Neuronal stem cell (in vitro differentiated cells): ENCODE measurements at regions not wholly inside any gene's neighbourhood (a gene's known extent, or its start where the extent isn't known, plus 50 kb on each side); places are given as distances from the start of the nearest gene placed in this dataset.

Source experiments
- DNase-seq: peaks from one replicate; pipeline ENCODE4 v3.0.0-alpha.2; 2013; ENCODE audit warnings: low spot score
- H2AFZ ChIP-seq: one replicate; pipeline ENCODE4 v1.6.1; 2013; ENCODE audit warnings: mild to moderate bottlenecking, low read length, inconsistent platforms
- H2AK5ac ChIP-seq: 2 replicates; pipeline ENCODE4 v1.6.1; 2013; ENCODE audit warnings: low read depth, mild to moderate bottlenecking, inconsistent platforms, low read length, moderate library complexity, mixed read lengths
- H2BK120ac ChIP-seq: 2 replicates; pipeline ENCODE4 v1.6.1; 2013; ENCODE audit warnings: low read depth, mild to moderate bottlenecking, inconsistent platforms, low read length, moderate library complexity, mixed read lengths
- H2BK12ac ChIP-seq: one replicate; pipeline ENCODE4 v1.6.1; 2013; ENCODE audit warnings: low read length, inconsistent platforms
- H2BK15ac ChIP-seq: 2 replicates; pipeline ENCODE4 v1.6.1; 2013; ENCODE audit warnings: mild to moderate bottlenecking, low read length, inconsistent platforms, mixed read lengths
- H2BK5ac ChIP-seq: one replicate; pipeline ENCODE4 v1.6.1; 2013; ENCODE audit warnings: inconsistent platforms, mild to moderate bottlenecking, low read length, moderate library complexity
- H3K14ac ChIP-seq: one replicate; pipeline ENCODE4 v1.6.1; 2013; ENCODE audit warnings: low read length, inconsistent platforms
- H3K18ac ChIP-seq: 2 replicates; pipeline ENCODE4 v1.6.1; 2013; ENCODE audit warnings: low read length, inconsistent platforms
- H3K23ac ChIP-seq: 2 replicates; pipeline ENCODE4 v1.6.1; 2013; ENCODE audit warnings: low read depth, mild to moderate bottlenecking, mixed read lengths, low read length, inconsistent platforms; ENCODE audit not compliant: poor library complexity
- H3K27ac ChIP-seq: replicated peaks from 3 replicates; pipeline ENCODE4 v1.5.1; 2013; ENCODE audit warnings: low read length, inconsistent platforms
- H3K27me3 ChIP-seq, 3 experiments: 2 replicates each; pipeline ENCODE4 v1.6.1; 2013; ENCODE audit warnings: low read length in 3 of 3, mild to moderate bottlenecking in 2 of 3, inconsistent platforms in 1 of 3, low read depth in 1 of 3, mixed read lengths in 1 of 3, moderate library complexity in 1 of 3; ENCODE audit not compliant: control insufficient read depth in 3 of 3, insufficient read depth in 3 of 3
- H3K36me3 ChIP-seq, 2 donors: replicated peaks in 1 of 2; 2 replicates each; pipeline ENCODE4 v1.6.1; 2013; ENCODE audit warnings: low read length in 2 of 2; ENCODE audit not compliant: control insufficient read depth in 2 of 2, insufficient read depth in 2 of 2
- H3K4ac ChIP-seq: 2 replicates; pipeline ENCODE4 v1.6.1; 2013; ENCODE audit warnings: inconsistent platforms, mild to moderate bottlenecking, low read length, moderate library complexity
- H3K4me1 ChIP-seq, 2 donors: 1 replicate in 1 of 2; 2 replicates in 1 of 2; pipeline ENCODE4 v1.6.1; 2013; ENCODE audit warnings: low read length in 2 of 2, low read depth in 1 of 2; ENCODE audit not compliant: control insufficient read depth in 2 of 2, insufficient read depth in 1 of 2
- H3K4me2 ChIP-seq: one replicate; pipeline ENCODE4 v1.6.1; 2013; ENCODE audit warnings: mild to moderate bottlenecking, low read length, inconsistent platforms; ENCODE audit not compliant: insufficient read depth, poor library complexity, severe bottlenecking
- H3K4me3 ChIP-seq, 2 donors: 2 replicates each; pipeline ENCODE4 v1.5.1; 2013; ENCODE audit warnings: low read length in 2 of 2, mild to moderate bottlenecking in 2 of 2, inconsistent platforms in 1 of 2, moderate library complexity in 1 of 2
- H3K79me1 ChIP-seq: one replicate; pipeline ENCODE4 v1.6.1; 2013; ENCODE audit warnings: low read depth, mild to moderate bottlenecking, inconsistent platforms, low read length, moderate library complexity
- H3K9ac ChIP-seq: one replicate; pipeline ENCODE4 v1.6.1; 2013; ENCODE audit warnings: mild to moderate bottlenecking, low read depth, low read length, inconsistent platforms; ENCODE audit not compliant: poor library complexity
- H3K9me3 ChIP-seq, 2 donors: replicated peaks in 1 of 2; 2 replicates each; pipeline versions ENCODE3 to v1.6.1; 2013; ENCODE audit warnings: low read length in 2 of 2, mild to moderate bottlenecking in 2 of 2, inconsistent platforms in 1 of 2, low read depth in 1 of 2, mixed read lengths in 1 of 2, moderate library complexity in 1 of 2; ENCODE audit not compliant: control insufficient read depth in 2 of 2, insufficient read depth in 1 of 2
- H4K8ac ChIP-seq: one replicate; pipeline ENCODE4 v1.6.1; 2013; ENCODE audit warnings: low read depth, mild to moderate bottlenecking, inconsistent platforms, low read length, moderate library complexity
- H4K91ac ChIP-seq: one replicate; pipeline ENCODE4 v1.6.1; 2013; ENCODE audit warnings: low read length, low read depth, mild to moderate bottlenecking, inconsistent platforms; ENCODE audit not compliant: poor library complexity
- WGBS, 2 donors: extraction: QIAGEN DNeasy Blood & Tissue Kit; methylation state at CpG; one replicate each; pipeline ENCODE4 v1.1.7; 2013; ENCODE audit warnings: missing lambda C conversion rate in 2 of 2, mixed read lengths in 1 of 2; ENCODE audit not compliant: insufficient read length in 2 of 2, insufficient replicate concordance in 1 of 2; ENCODE audit errors: extremely low coverage in 2 of 2; 5-methylcytosine and 5-hydroxymethylcytosine counted together

- H3K27ac ChIP-seq: no peak overlapping the region
- no peak overlapping the region for H2AFZ ChIP-seq
- H3K18ac ChIP-seq: no peak overlapping the region
- no peak overlapping the region for H2BK12ac ChIP-seq
- H2BK120ac ChIP-seq: no peak overlapping the region
- H2BK15ac ChIP-seq: no peak overlapping the region
- no peak overlapping the region for H3K4ac ChIP-seq
- H3K36me3 ChIP-seq: no peaks in the 10 kb centered on the region
- no peak overlapping the region for H2BK5ac ChIP-seq
- no peak overlapping the region for H3K23ac ChIP-seq
- H3K4me1 ChIP-seq: peaks cover 0 to 5% of the 10 kb centered on the region in 2 donors
- H3K14ac ChIP-seq: no peak overlapping the region
- no peak overlapping the region for H2AK5ac ChIP-seq
- no peaks in the 10 kb centered on the region for H3K9me3 ChIP-seq
- no peak overlapping the region for H3K4me2 ChIP-seq
- no peak overlapping the region for H4K8ac ChIP-seq
- DNase-seq: no peak
- no CpG with 5 or more reads among the region's 10 CpGs for WGBS, 2 donors
- no peaks in the 10 kb centered on the region for H3K79me1 ChIP-seq
- peaks cover 0 to 4% (median 0%) of the 10 kb centered on the region in 3 experiments for H3K27me3 ChIP-seq
- no peak overlapping the region for H3K9ac ChIP-seq
- peak overlapping the region in 1 of 2 donors; percentile 30 for H3K4me3 ChIP-seq
- no peak overlapping the region for H4K91ac ChIP-seq
These were observed 281.7 kb downstream of the XXYLT1 start for GRCh38 chr3:194989241-194989640.

DNA sequence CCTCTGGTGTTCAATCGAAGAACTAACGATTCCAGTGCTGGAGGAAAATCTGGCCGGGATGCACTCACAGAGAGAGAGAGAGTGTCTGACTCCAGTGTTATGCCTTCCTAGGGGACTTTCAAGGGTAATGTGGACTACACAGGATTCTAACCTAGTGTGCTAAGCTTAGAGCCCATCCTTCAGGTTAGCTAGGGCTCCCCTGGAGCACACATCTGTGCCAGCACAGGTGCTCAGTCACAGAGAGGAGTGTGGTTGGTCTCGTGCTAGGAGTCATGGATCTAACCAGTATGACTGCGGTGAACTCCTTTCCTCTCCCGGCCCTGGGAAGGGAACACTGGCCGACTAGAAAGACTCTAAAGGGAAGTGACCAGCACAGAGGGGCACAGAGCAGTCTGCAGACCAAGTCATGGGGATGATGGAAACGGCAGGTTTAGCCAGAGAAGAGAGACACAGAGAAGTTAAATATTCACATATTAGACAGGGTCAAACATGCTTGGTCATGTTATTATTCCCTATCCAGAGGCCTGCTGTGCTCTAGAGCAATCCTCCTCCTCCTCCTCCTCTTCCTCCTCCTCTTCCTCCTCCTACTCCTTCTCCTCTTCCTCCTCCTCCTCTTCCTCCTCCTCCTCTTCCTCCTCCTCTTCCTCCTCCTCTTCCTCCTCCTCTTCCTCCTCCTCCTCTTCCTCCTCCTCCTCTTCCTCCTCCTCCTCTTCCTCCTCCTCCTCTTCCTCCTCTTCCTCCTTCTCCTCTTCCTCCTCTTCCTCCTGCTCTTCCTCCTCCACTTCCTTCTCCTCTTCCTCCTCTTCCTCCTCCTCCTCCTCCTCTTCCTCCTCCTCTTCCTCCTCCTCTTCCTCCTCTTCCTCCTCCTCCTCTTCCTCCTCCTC lies 280.3 kb downstream of the XXYLT1 start:
- Histone ChIP-seq H2BK12ac (no peak overlapping the region), H4K8ac (no peak overlapping the region), H3K14ac (no peak overlapping the region), H2BK15ac (no peak overlapping the region), H3K4me1 (no peaks in the 10 kb centered on the region), H2AFZ (no peak overlapping the region), H3K23ac (no peak overlapping the region), H3K79me1 (no peaks in the 10 kb centered on the region), H3K4ac (no peak overlapping the region), H3K36me3 (no peaks in the 10 kb centered on the region), H3K9me3 (no peaks in the 10 kb centered on the region), H3K4me3 (no peak overlapping the region), H3K27ac (no peak overlapping the region), H3K9ac (no peak overlapping the region), H2BK120ac (no peak overlapping the region), H3K27me3 (peaks cover 0 to 14% (median 0%) of the 10 kb centered on the region in 3 experiments), H4K91ac (no peak overlapping the region), H3K18ac (no peak overlapping the region), H3K4me2 (no peak overlapping the region), H2AK5ac (no peak overlapping the region), H2BK5ac (no peak overlapping the region)
- DNase-seq: no peak
- no CpG with 5 or more reads among the region's 8 CpGs for WGBS, 2 donors

DNA sequence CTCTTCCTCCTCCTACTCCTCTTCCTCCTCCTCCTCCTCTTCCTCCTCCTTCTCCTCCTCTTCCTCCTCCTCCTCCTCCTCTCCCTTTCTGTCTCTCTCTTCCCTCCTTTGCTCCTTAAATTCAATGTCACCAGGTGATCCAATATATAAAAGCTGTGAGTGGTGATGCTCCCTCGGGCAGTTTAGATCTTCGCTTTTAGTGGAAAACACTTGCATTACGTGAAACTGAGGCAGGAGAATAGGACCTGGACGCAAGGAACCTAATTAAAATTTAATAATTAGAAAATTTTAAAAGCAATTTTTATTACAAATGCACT lies 279.7 kb downstream of the XXYLT1 start:
- Histone ChIP-seq H2BK5ac (no peak overlapping the region), H3K4me2 (no peak overlapping the region), H3K4me3 (no peak overlapping the region), H3K9ac (no peak overlapping the region), H3K27me3 (peaks cover 0 to 20% (median 0%) of the 10 kb centered on the region in 3 experiments), H2AK5ac (no peak overlapping the region), H3K36me3 (no peaks in the 10 kb centered on the region), H3K18ac (no peak overlapping the region), H3K79me1 (no peaks in the 10 kb centered on the region), H2BK12ac (no peak overlapping the region), H2BK15ac (no peak overlapping the region), H3K4ac (no peak overlapping the region), H3K27ac (no peak overlapping the region), H2AFZ (no peak overlapping the region), H4K91ac (no peak overlapping the region), H3K9me3 (no peaks in the 10 kb centered on the region), H3K23ac (no peak overlapping the region), H4K8ac (no peak overlapping the region), H2BK120ac (no peak overlapping the region), H3K14ac (no peak overlapping the region), H3K4me1 (no peaks in the 10 kb centered on the region)
- no CpG with 5 or more reads among the region's 4 CpGs for WGBS, 2 donors
- no peak for DNase-seq

- no peak overlapping the region for H2BK120ac ChIP-seq
- no CpG with 5 or more reads among the region's 14 CpGs for WGBS, 2 donors
- peak overlapping the region; percentile 86 for H2BK12ac ChIP-seq
- peak overlapping the region; percentile 83 for H2AK5ac ChIP-seq
- peak overlapping the region in 1 of 2 donors; percentile 40 for H3K4me3 ChIP-seq
- H3K18ac ChIP-seq: peak overlapping the region; percentile 58
- H3K27me3 ChIP-seq: peaks cover 0 to 28% (median 0%) of the 10 kb centered on the region in 3 experiments
- no peak overlapping the region for H2AFZ ChIP-seq
- H3K36me3 ChIP-seq: no peaks in the 10 kb centered on the region
- H3K27ac ChIP-seq: no peak overlapping the region
- H4K8ac ChIP-seq: no peak overlapping the region
- H3K23ac ChIP-seq: no peak overlapping the region
- H3K4me1 ChIP-seq: no peaks in the 10 kb centered on the region
- no peaks in the 10 kb centered on the region for H3K9me3 ChIP-seq
- no peak overlapping the region for H3K14ac ChIP-seq
- H2BK15ac ChIP-seq: no peak overlapping the region
- H3K79me1 ChIP-seq: no peaks in the 10 kb centered on the region
- DNase-seq: no peak
- no peak overlapping the region for H4K91ac ChIP-seq
- H3K9ac ChIP-seq: no peak overlapping the region
- H3K4me2 ChIP-seq: no peak overlapping the region
- no peak overlapping the region for H3K4ac ChIP-seq
- H2BK5ac ChIP-seq: no peak overlapping the region
These were observed 277.1 kb downstream of the XXYLT1 start for GRCh38 chr3:194993896-194994295.
